ENCODE measurements at regions not wholly inside any gene's neighbourhood (a gene's known extent, or its start where the extent isn't known, plus 50 kb on each side); places are given as distances from the start of the nearest gene placed in this dataset.

- TF ChIP-seq, protein P1, sequence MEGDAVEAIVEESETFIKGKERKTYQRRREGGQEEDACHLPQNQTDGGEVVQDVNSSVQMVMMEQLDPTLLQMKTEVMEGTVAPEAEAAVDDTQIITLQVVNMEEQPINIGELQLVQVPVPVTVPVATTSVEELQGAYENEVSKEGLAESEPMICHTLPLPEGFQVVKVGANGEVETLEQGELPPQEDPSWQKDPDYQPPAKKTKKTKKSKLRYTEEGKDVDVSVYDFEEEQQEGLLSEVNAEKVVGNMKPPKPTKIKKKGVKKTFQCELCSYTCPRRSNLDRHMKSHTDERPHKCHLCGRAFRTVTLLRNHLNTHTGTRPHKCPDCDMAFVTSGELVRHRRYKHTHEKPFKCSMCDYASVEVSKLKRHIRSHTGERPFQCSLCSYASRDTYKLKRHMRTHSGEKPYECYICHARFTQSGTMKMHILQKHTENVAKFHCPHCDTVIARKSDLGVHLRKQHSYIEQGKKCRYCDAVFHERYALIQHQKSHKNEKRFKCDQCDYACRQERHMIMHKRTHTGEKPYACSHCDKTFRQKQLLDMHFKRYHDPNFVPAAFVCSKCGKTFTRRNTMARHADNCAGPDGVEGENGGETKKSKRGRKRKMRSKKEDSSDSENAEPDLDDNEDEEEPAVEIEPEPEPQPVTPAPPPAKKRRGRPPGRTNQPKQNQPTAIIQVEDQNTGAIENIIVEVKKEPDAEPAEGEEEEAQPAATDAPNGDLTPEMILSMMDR (conservative IDR thresholded peaks at IDR 0.05; ENCODE audit: low read depth, low read length), result no peak
- no peak for TF ChIP-seq EZH2 (IDR thresholded peaks at IDR 0.05; ENCODE audit: low read length, unreplicated experiment)
Observed at GRCh38 chr20:50405915-50406609, 104.1 kb upstream of the PTPN1 start.
